8988T (cell line): ENCODE measurements at regions not wholly inside any gene's neighbourhood (a gene's known extent, or its start where the extent isn't known, plus 50 kb on each side); places are given as distances from the start of the nearest gene placed in this dataset.
"Not testable (repeated sequence)": the region's sequence is repeated elsewhere in the genome, so short reads cannot be mapped to it uniquely, and the experiment has no call there.

Experiments used
- DNase-seq: peaks from one replicate; pipeline ENCODE4 v3.0.0; 2011

- no peak for DNase-seq
These were observed 1139.3 kb downstream of the HACE1 start for GRCh38 chr6:103720393-103720792.

GRCh38 chr6:103719545-103719944, 1140.2 kb downstream of the HACE1 start:
- no peak for DNase-seq

GRCh38 chr6:103715269-103715668, 1144.5 kb downstream of the HACE1 start:
- no peak for DNase-seq

GRCh38 chr6:103709236-103709635, 1150.5 kb downstream of the HACE1 start:
- not testable (repeated sequence) for DNase-seq

GRCh38 chr6:103707596-103708325, 1152.0 kb downstream of the HACE1 start:
- no peak for DNase-seq

- DNase-seq, result no peak
These were observed 1160.0 kb downstream of the HACE1 start for GRCh38 chr6:103699769-103700168.

- no peak for DNase-seq
These were observed 1172.3 kb downstream of the HACE1 start for GRCh38 chr6:103687430-103687829.

GRCh38 chr6:103680116-103680515, 1179.6 kb downstream of the HACE1 start:
- no peak for DNase-seq

- no peak for DNase-seq
These were observed 1182.4 kb downstream of the HACE1 start for GRCh38 chr6:103677290-103677689.

GRCh38 chr6:103675807-103676406, 1183.8 kb downstream of the HACE1 start:
- no peak for DNase-seq

- DNase-seq, result no peak
These were observed 1184.9 kb downstream of the HACE1 start for GRCh38 chr6:103674790-103675189.

- no peak for DNase-seq
These were observed 1187.5 kb downstream of the HACE1 start for GRCh38 chr6:103672169-103672568.

GRCh38 chr6:103629613-103630012, 1230.1 kb downstream of the HACE1 start:
- no peak for DNase-seq

- no peak for DNase-seq
These were observed 1242.1 kb downstream of the HACE1 start for GRCh38 chr6:103617642-103618041.

GRCh38 chr6:103587722-103588121, 1272.0 kb downstream of the HACE1 start:
- DNase-seq, result no peak

GRCh38 chr6:103578115-103578514, 1281.6 kb downstream of the HACE1 start:
- no peak for DNase-seq

- DNase-seq, result no peak
These were observed 1289.3 kb downstream of the HACE1 start for GRCh38 chr6:103570431-103570830.

- no peak for DNase-seq
These were observed 1304.8 kb downstream of the HACE1 start for GRCh38 chr6:103554911-103555310.

- no peak for DNase-seq
These were observed 1321.3 kb downstream of the HACE1 start for GRCh38 chr6:103538381-103538780.

- DNase-seq, result no peak
These were observed 1324.9 kb downstream of the HACE1 start for GRCh38 chr6:103534814-103535213.

GRCh38 chr6:103534095-103534494, 1325.6 kb downstream of the HACE1 start:
- DNase-seq, result no peak

GRCh38 chr6:103522045-103522444, 1337.7 kb downstream of the HACE1 start:
- DNase-seq, result no peak

GRCh38 chr6:103516336-103516735, 1343.4 kb downstream of the HACE1 start:
- DNase-seq, result no peak

- DNase-seq, result no peak
These were observed 1352.7 kb downstream of the HACE1 start for GRCh38 chr6:103507052-103507451.

- no peak for DNase-seq
These were observed 1354.6 kb downstream of the HACE1 start for GRCh38 chr6:103505155-103505518.
